Smooth muscle cell (in vitro differentiated cells): ENCODE measurements at regions not wholly inside any gene's neighbourhood (a gene's known extent, or its start where the extent isn't known, plus 50 kb on each side); places are given as distances from the start of the nearest gene placed in this dataset.

Experiments
- DNase-seq: peaks from one replicate; lab custom pipeline; 2025; ENCODE audit not compliant: unreplicated experiment; lab: John Stamatoyannopoulos, UW
- H2AFZ ChIP-seq: fragments of 200-600 bp; sonication (generic); 2 replicates; pipeline ENCODE4 v1.6.0; 2016; ENCODE audit warnings: antibody characterized with exemption, low read depth, mild to moderate bottlenecking
- H3F3A ChIP-seq: fragments of 200-600 bp; sonication (generic); 2 replicates; pipeline ENCODE4 v1.6.0; 2017; ENCODE audit warnings: antibody characterized with exemption, low read depth
- H3K27ac ChIP-seq: fragments of 200-600 bp; sonication (generic); 2 replicates; pipeline ENCODE4 v1.5.1; 2016; ENCODE audit warnings: low read depth, mild to moderate bottlenecking
- H3K27me3 ChIP-seq: fragments of 200-600 bp; sonication (generic); 2 replicates; pipeline ENCODE4 v1.6.1; 2016; ENCODE audit warnings: low read depth, mild to moderate bottlenecking
- H3K36me3 ChIP-seq: fragments of 200-600 bp; sonication (generic); 2 replicates; pipeline ENCODE4 v1.5.1; 2016; ENCODE audit warnings: low read depth
- H3K4me1 ChIP-seq: fragments of 200-600 bp; sonication (generic); 2 replicates; pipeline ENCODE4 v1.5.1; 2016; ENCODE audit warnings: low read depth
- H3K4me2 ChIP-seq: fragments of 200-600 bp; sonication (generic); 2 replicates; pipeline ENCODE4 v1.6.0; 2016; ENCODE audit warnings: mild to moderate bottlenecking
- H3K4me3 ChIP-seq: fragments of 200-600 bp; sonication (generic); 2 replicates; pipeline ENCODE4 v1.5.1; 2016; ENCODE audit warnings: mild to moderate bottlenecking
- H3K79me2 ChIP-seq: fragments of 200-600 bp; sonication (generic); 2 replicates; pipeline ENCODE4 v1.6.0; 2016; ENCODE audit warnings: low read depth, mild to moderate bottlenecking
- H3K9ac ChIP-seq: fragments of 200-600 bp; sonication (generic); 2 replicates; pipeline ENCODE4 v1.6.0; 2016; ENCODE audit warnings: low read depth
- H3K9me3 ChIP-seq: fragments of 200-600 bp; sonication (generic); replicated peaks from 2 replicates; pipeline ENCODE4 v1.5.1; 2016; ENCODE audit warnings: low read depth
- H4K20me1 ChIP-seq: fragments of 200-600 bp; sonication (generic); 2 replicates; pipeline ENCODE4 v1.6.0; 2016; ENCODE audit warnings: low read depth
- WGBS: methylation state at CpG from one replicate; pipeline ENCODE4 v1.1.7; 2016; ENCODE audit warnings: low lambda C conversion rate; 5-methylcytosine and 5-hydroxymethylcytosine counted together
- TF ChIP-seq, protein P1 (sequence below): fragments of 200-600 bp; sonication (generic); IDR thresholded peaks from 2 replicates; pipeline ENCODE4 v1.5.1; 2017; ENCODE audit warnings: borderline replicate concordance, mild to moderate bottlenecking, antibody characterized with exemption; ENCODE audit not compliant: insufficient read depth, poor library complexity, severe bottlenecking

DNA sequence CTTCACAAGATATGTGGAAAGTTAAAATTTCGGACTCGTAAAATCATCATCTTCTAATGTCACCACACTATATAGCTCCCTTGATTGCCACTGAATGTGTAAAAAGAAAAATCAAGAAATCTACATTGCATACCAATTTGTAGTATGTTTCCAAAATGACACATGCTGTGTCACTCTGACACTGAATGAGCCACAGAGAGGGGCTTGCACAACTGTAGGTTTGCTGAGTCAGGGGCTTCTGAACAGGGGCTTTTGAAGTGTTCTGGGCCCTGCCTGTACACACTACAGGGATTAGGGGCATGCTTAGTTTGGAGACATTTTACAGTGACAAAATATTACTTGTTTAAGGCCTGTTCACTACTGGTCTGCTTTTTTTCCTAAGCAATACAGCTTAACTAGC lies 234.4 kb upstream of the GRAMD2B start:
- no peak for DNase-seq
- H3K9ac ChIP-seq: no peak overlapping the region
- no peaks in the 10 kb centered on the region for H3K27me3 ChIP-seq
- no peak overlapping the region for H3K4me3 ChIP-seq
- H3K4me1 ChIP-seq: peaks cover 16% of the 10 kb centered on the region
- H3K27ac ChIP-seq: peak overlapping the region; percentile 34
- H3K79me2 ChIP-seq: no peaks in the 10 kb centered on the region
- TF ChIP-seq, protein P1, sequence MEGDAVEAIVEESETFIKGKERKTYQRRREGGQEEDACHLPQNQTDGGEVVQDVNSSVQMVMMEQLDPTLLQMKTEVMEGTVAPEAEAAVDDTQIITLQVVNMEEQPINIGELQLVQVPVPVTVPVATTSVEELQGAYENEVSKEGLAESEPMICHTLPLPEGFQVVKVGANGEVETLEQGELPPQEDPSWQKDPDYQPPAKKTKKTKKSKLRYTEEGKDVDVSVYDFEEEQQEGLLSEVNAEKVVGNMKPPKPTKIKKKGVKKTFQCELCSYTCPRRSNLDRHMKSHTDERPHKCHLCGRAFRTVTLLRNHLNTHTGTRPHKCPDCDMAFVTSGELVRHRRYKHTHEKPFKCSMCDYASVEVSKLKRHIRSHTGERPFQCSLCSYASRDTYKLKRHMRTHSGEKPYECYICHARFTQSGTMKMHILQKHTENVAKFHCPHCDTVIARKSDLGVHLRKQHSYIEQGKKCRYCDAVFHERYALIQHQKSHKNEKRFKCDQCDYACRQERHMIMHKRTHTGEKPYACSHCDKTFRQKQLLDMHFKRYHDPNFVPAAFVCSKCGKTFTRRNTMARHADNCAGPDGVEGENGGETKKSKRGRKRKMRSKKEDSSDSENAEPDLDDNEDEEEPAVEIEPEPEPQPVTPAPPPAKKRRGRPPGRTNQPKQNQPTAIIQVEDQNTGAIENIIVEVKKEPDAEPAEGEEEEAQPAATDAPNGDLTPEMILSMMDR: no peak
- no peaks in the 10 kb centered on the region for H3K36me3 ChIP-seq
- H3F3A ChIP-seq: no peaks in the 10 kb centered on the region
- H3K4me2 ChIP-seq: peak overlapping the region; percentile 2
- 93% methylated on average over 2 of the region's 2 CpGs for WGBS
- no peaks in the 10 kb centered on the region for H3K9me3 ChIP-seq
- no peaks in the 10 kb centered on the region for H4K20me1 ChIP-seq
- H2AFZ ChIP-seq: peak overlapping the region; percentile 21

DNA sequence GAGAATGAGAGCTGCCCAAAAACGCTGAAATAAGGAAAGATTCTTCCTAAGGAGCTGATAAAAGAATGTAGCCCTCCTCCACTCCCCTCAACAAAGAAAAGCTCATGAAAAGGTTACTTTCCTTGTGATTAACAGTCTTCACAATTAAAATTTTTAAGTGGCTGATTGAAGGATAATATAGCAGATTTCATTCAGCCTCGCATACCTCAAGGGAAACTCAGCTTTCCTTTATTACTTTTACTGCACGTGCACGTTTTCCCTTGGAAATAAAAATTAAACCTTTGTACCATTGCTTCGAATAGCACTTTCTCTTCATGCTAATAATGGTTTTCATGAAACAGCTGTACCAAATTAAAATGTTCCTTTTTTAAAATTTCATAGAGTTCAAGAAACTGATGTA lies 234.0 kb upstream of the GRAMD2B start:
- Histone ChIP-seq H3K4me1 (peaks cover 16% of the 10 kb centered on the region), H3K79me2 (no peaks in the 10 kb centered on the region), H3K4me2 (peak overlapping the region; percentile 2), H3K9ac (no peak overlapping the region), H3F3A (no peaks in the 10 kb centered on the region), H4K20me1 (no peaks in the 10 kb centered on the region), H3K4me3 (no peak overlapping the region), H3K36me3 (no peaks in the 10 kb centered on the region), H3K27ac (peak overlapping the region; percentile 34), H3K27me3 (no peaks in the 10 kb centered on the region), H2AFZ (peak overlapping the region; percentile 21), H3K9me3 (no peaks in the 10 kb centered on the region)
- WGBS: 58% methylated on average over 5 of the region's 5 CpGs
- no peak for DNase-seq
- TF ChIP-seq, protein P1: no peak

DNA sequence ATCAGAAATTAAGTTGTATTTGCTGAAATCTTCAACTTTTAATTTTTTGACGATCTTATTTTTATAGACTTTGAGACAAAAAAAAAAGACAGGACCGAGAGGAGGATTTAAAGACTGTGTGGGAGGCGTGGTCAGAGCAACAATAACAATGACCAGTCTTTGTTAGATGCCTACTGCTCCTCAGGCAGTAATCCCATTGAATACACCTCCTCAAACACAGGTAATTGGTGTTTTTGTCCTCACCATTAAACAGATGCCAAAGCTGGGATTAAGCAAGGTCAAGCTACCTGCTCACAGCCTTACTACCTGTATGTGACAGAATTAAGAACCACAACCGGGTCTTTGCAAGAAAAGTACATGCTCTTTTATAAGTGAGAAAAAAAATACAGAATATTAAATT lies 233.3 kb upstream of the GRAMD2B start:
- Histone ChIP-seq H3K36me3 (no peaks in the 10 kb centered on the region), H2AFZ (peak overlapping the region; percentile 21), H3K79me2 (no peaks in the 10 kb centered on the region), H4K20me1 (no peaks in the 10 kb centered on the region), H3K9me3 (no peaks in the 10 kb centered on the region), H3K4me3 (no peak overlapping the region), H3K4me2 (no peak overlapping the region), H3K4me1 (peaks cover 16% of the 10 kb centered on the region), H3K27ac (no peak overlapping the region), H3F3A (no peaks in the 10 kb centered on the region), H3K9ac (no peak overlapping the region), H3K27me3 (no peaks in the 10 kb centered on the region)
- TF ChIP-seq, protein P1: no peak
- DNase-seq: no peak
- 57% methylated on average over 4 of the region's 4 CpGs for WGBS

DNA sequence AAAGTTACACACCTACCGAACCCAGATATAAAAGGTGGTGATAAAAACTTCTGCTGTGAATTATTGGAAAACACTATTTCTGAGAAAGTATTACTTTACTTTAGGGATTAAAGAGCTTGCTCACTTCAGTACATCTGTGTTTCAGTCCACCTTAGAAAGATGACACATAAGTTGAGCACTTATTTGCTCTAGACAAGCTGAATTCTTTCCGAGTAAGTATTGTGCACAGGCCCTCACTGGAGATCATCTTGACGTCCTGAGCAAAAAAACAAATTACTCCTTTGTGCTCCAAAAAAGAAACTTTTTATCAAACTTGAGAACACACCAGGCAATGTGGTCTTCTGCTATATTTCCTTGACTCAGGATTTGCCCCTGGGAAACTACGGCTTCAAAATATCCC lies 231.0 kb upstream of the GRAMD2B start:
- Histone ChIP-seq H3K36me3 (no peaks in the 10 kb centered on the region), H3K4me2 (no peak overlapping the region), H3K9me3 (no peaks in the 10 kb centered on the region), H2AFZ (no peak overlapping the region), H3K79me2 (no peaks in the 10 kb centered on the region), H3K4me1 (peaks cover 16% of the 10 kb centered on the region), H3K9ac (no peak overlapping the region), H3F3A (no peaks in the 10 kb centered on the region), H3K27me3 (no peaks in the 10 kb centered on the region), H4K20me1 (no peaks in the 10 kb centered on the region), H3K4me3 (no peak overlapping the region), H3K27ac (no peak overlapping the region)
- TF ChIP-seq, protein P1: no peak
- DNase-seq: no peak
- WGBS: 81% methylated on average over 4 of the region's 4 CpGs
